Keratinocyte (primary cell): ENCODE measurements at regions not wholly inside any gene's neighbourhood (a gene's known extent, or its start where the extent isn't known, plus 50 kb on each side); places are given as distances from the start of the nearest gene placed in this dataset.

Source experiments
- DNase-seq: peaks from one replicate; pipeline ENCODE4 v3.0.0-alpha.2; 2011; ENCODE audit warnings: low read depth, missing footprints, low spot score
- FAIRE-seq: peaks from 2 replicates; lab custom pipeline; 2011; peaks lifted over from hg19 to GRCh38; lab: Jason Lieb, UNC
- H2AFZ ChIP-seq: 2 replicates; pipeline ENCODE4 v1.6.0; 2012; ENCODE audit warnings: low read length, control low read depth, inconsistent platforms; ENCODE audit not compliant: control insufficient read depth
- H3K27ac ChIP-seq: 2 replicates; pipeline ENCODE4 v1.5.1; 2011; ENCODE audit warnings: low read length; ENCODE audit not compliant: control insufficient read depth, insufficient read depth
- H3K27me3 ChIP-seq: 3 replicates; pipeline ENCODE4 v1.6.0; 2011; ENCODE audit warnings: low read length; ENCODE audit not compliant: control insufficient read depth, insufficient read depth; ENCODE audit errors: extremely low read depth
- H3K36me3 ChIP-seq, 2 experiments: 2 replicates in 1 of 2; 3 replicates in 1 of 2; pipeline ENCODE4 v1.5.1; 2011; ENCODE audit warnings: low read length in 2 of 2, mild to moderate bottlenecking in 1 of 2; ENCODE audit not compliant: control insufficient read depth in 2 of 2, insufficient read depth in 2 of 2; ENCODE audit errors: extremely low read depth in 1 of 2
- H3K4me1 ChIP-seq: 3 replicates; pipeline ENCODE4 v1.5.1; 2011; ENCODE audit warnings: low read length; ENCODE audit not compliant: control insufficient read depth, insufficient read depth; ENCODE audit errors: extremely low read depth
- H3K4me2 ChIP-seq: 3 replicates; pipeline ENCODE4 v1.6.0; 2011; ENCODE audit warnings: low read depth, low read length; ENCODE audit not compliant: control insufficient read depth, insufficient read depth; ENCODE audit errors: extremely low read depth
- H3K4me3 ChIP-seq, 3 experiments: fragments of 200-600 bp in 1 of 3; sonication (generic) in 1 of 3; 2 replicates in 2 of 3; 3 replicates in 1 of 3; pipeline ENCODE4 v1.5.1; 2011 to 2016; ENCODE audit warnings: low read length in 3 of 3, mild to moderate bottlenecking in 3 of 3, control low read depth in 2 of 3, inconsistent platforms in 1 of 3, low read depth in 1 of 3, mixed read lengths in 1 of 3, mixed run types in 1 of 3, moderate library complexity in 1 of 3; ENCODE audit not compliant: control insufficient read depth in 2 of 3, insufficient read depth in 2 of 3; ENCODE audit errors: extremely low read depth in 1 of 3
- H3K79me2 ChIP-seq: 2 replicates; pipeline ENCODE4 v1.6.0; 2012; ENCODE audit warnings: low read length; ENCODE audit not compliant: control insufficient read depth, insufficient read depth
- H3K9ac ChIP-seq: 3 replicates; pipeline ENCODE4 v1.6.0; 2011; ENCODE audit warnings: low read length; ENCODE audit not compliant: control insufficient read depth, insufficient read depth; ENCODE audit errors: extremely low read depth
- H3K9me1 ChIP-seq: 3 replicates; pipeline ENCODE4 v1.6.0; 2011; ENCODE audit warnings: low read length; ENCODE audit not compliant: control insufficient read depth, insufficient read depth; ENCODE audit errors: extremely low read depth
- H3K9me3 ChIP-seq: 2 replicates; pipeline ENCODE4 v1.5.1; 2012; ENCODE audit warnings: low read depth, low read length; ENCODE audit not compliant: control insufficient read depth
- H4K20me1 ChIP-seq: 3 replicates; pipeline ENCODE4 v1.6.0; 2011; ENCODE audit warnings: low read length; ENCODE audit not compliant: control insufficient read depth, insufficient read depth; ENCODE audit errors: extremely low read depth
- CTCF ChIP-seq, 3 experiments: IDR thresholded peaks in 1 of 3; conservative IDR thresholded peaks in 1 of 3; optimal IDR thresholded peaks in 1 of 3; 2 replicates in 2 of 3; 3 replicates in 1 of 3; pipeline versions ENCODE3 to v1.5.1; 2011; ENCODE audit warnings: low read length in 3 of 3, mild to moderate bottlenecking in 3 of 3, moderate library complexity in 2 of 3, control low read depth in 1 of 3, inconsistent platforms in 1 of 3; ENCODE audit not compliant: insufficient read depth in 2 of 3; ENCODE audit errors: extremely low read depth in 1 of 3
- EZH2 ChIP-seq: IDR thresholded peaks from one replicate; pipeline ENCODE4 v1.6.1; 2012; ENCODE audit warnings: inconsistent platforms, mild to moderate bottlenecking, low read length, moderate library complexity
- dilution Hi-C: fragments of 300-500 bp; cut with MboI; formaldehyde crosslinking; loops from one replicate; pipeline ENCODE4 v1.7.0; 2020; ENCODE audit warnings: low sequenced_read_pairs; ENCODE audit not compliant: extremely low pct_ligation_motif_present

- no peaks in the 10 kb centered on the region for H3K79me2 ChIP-seq
- FAIRE-seq (no peak), DNase-seq (no peak)
- dilution Hi-C loops, result no loop called here
- H3K27me3 ChIP-seq, result no peaks in the 10 kb centered on the region
- no peaks in the 10 kb centered on the region for H3K9me3 ChIP-seq
- no peak overlapping the region for H2AFZ ChIP-seq
- no peak overlapping the region for H3K27ac ChIP-seq
- no peak overlapping the region for H3K4me3 ChIP-seq
- H3K9me1 ChIP-seq, result no peaks in the 10 kb centered on the region
- no peak overlapping the region for H3K9ac ChIP-seq
- TF ChIP-seq EZH2 (no peak), CTCF (optimal IDR thresholded peaks at IDR 0.05 in 1 of 3, IDR thresholded peaks at IDR 0.05 in 1 of 3, conservative IDR thresholded peaks at IDR 0.05 in 1 of 3; ENCODE audit: extremely low read depth in 1 of 3, insufficient read depth in 2 of 3, low read length in 3 of 3) (no peak)
- no peak overlapping the region for H3K4me2 ChIP-seq
- H3K36me3 ChIP-seq, result no peaks in the 10 kb centered on the region
- no peaks in the 10 kb centered on the region for H4K20me1 ChIP-seq
- H3K4me1 ChIP-seq, result no peaks in the 10 kb centered on the region
Measured at GRCh38 chr18:60905699-60906098, 427.5 kb upstream of the CDH20 start.

GRCh38 chr18:60910534-60910933 lies 422.7 kb upstream of the CDH20 start:
- dilution Hi-C loops, result no loop called here
- no peak overlapping the region for H3K9ac ChIP-seq
- no peaks in the 10 kb centered on the region for H3K27me3 ChIP-seq
- H3K4me3 ChIP-seq, result no peak overlapping the region
- FAIRE-seq (no peak), DNase-seq (no peak)
- H3K79me2 ChIP-seq, result no peaks in the 10 kb centered on the region
- no peaks in the 10 kb centered on the region for H4K20me1 ChIP-seq
- H3K4me1 ChIP-seq, result no peaks in the 10 kb centered on the region
- no peaks in the 10 kb centered on the region for H3K9me3 ChIP-seq
- TF ChIP-seq EZH2 (no peak), CTCF (optimal IDR thresholded peaks at IDR 0.05 in 1 of 3, IDR thresholded peaks at IDR 0.05 in 1 of 3, conservative IDR thresholded peaks at IDR 0.05 in 1 of 3; ENCODE audit: extremely low read depth in 1 of 3, insufficient read depth in 2 of 3, low read length in 3 of 3) (no peak)
- no peaks in the 10 kb centered on the region for H3K9me1 ChIP-seq
- H2AFZ ChIP-seq, result no peak overlapping the region
- H3K36me3 ChIP-seq, result no peaks in the 10 kb centered on the region
- H3K27ac ChIP-seq, result no peak overlapping the region
- no peak overlapping the region for H3K4me2 ChIP-seq
